ENCODE measurements at regions not wholly inside any gene's neighbourhood (a gene's known extent, or its start where the extent isn't known, plus 50 kb on each side); places are given as distances from the start of the nearest gene placed in this dataset.

DNA sequence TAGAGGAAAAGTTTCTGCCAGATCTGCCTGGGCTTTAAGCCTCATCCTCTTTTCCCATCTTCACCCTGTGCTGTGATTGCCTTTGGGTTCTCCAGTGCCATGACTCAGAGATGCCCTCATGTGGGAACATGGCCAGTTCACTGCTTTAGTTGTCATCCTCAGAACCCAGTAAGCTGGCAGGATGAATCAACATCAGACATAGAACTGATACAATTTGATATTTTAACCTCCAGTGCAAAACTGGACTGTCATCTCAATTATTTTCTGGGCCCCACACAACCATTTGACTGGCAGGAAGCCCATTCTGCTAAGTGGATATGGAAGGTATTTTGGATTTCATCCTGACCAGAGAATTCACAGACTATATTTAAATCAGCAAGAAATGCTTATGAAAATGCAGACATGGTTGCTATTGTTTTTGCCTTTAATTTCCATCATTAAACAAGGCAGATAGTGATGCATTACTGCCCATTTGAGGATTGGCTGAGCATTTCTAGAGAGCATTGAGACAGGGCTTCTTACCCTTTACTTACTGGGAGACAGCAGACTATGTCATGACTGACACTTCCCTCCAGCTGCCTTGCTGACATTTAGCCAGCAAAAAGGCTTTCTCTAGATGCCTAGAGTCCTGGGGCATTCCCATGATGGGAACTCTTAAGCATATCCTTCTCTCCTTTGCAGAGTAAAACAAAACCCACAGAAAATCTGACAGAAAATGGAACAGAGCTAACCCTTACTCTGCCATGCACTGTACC is 327.1 kb upstream of the MTNR1B start:
- BruUV-seq (replicated peaks): no TSS peak
- Histone ChIP-seq H3K36me3 (ENCODE audit: control insufficient read depth, insufficient read depth, low read length) (no peaks in the 10 kb centered on the region), H3K27ac (ENCODE audit: extremely low read depth, low read depth, low read length) (no peak overlapping the region), H3K4me3 (no peak overlapping the region), H4K20me1 (replicated peaks; ENCODE audit: control insufficient read depth, insufficient read depth, low read length) (no peaks in the 10 kb centered on the region), H3K9ac (ENCODE audit: insufficient read depth in 1 of 2, low read depth in 2 of 2, low read length in 2 of 2) (no peak overlapping the region), H3K9me3 (replicated peaks; ENCODE audit: control insufficient read depth, insufficient read depth, low read depth, low read length) (no peaks in the 10 kb centered on the region), H3K4me1 (replicated peaks in 1 of 2; ENCODE audit: control insufficient read depth in 2 of 2, insufficient read depth in 2 of 2, low read length in 2 of 2) (no peaks in the 10 kb centered on the region), H3K9me1 (ENCODE audit: control insufficient read depth, insufficient read depth, low read length) (no peaks in the 10 kb centered on the region), H2AFZ (ENCODE audit: low read depth, low read length) (no peak overlapping the region), H3K79me2 (ENCODE audit: control insufficient read depth, insufficient read depth, low read length) (no peaks in the 10 kb centered on the region), H3K27me3 (ENCODE audit: control insufficient read depth in 2 of 2, insufficient read depth in 2 of 2, low read length in 2 of 2) (no peaks in the 10 kb centered on the region), H3K4me2 (ENCODE audit: insufficient read depth, low read length) (no peak overlapping the region)
- TF ChIP-seq SMARCB1 (IDR thresholded peaks at IDR 0.05; ENCODE audit: insufficient read length, low read depth): no peak
- TF ChIP-seq PRMT5 (CRISPR knock-in tag; IDR thresholded peaks at IDR 0.05): no peak
- no peak for TF ChIP-seq KAT7 (CRISPR knock-in tag; IDR thresholded peaks at IDR 0.05; ENCODE audit: borderline replicate concordance)
- no peak for TF ChIP-seq ZNF589 (CRISPR knock-in tag; IDR thresholded peaks at IDR 0.05; ENCODE audit: low read depth)
- no peak for TF ChIP-seq RBM39 (optimal IDR thresholded peaks at IDR 0.05; ENCODE audit: low read depth, low read length)
- TF ChIP-seq CC2D1A (IDR thresholded peaks at IDR 0.05): no peak
- TF ChIP-seq C11orf30 (IDR thresholded peaks at IDR 0.05; ENCODE audit: low read depth): no peak
- TF ChIP-seq CHD4 (IDR thresholded peaks at IDR 0.05; ENCODE audit: insufficient read depth, insufficient replicate concordance, low read depth, low read length, poor library complexity, severe bottlenecking): no peak
- TF ChIP-seq SMARCC2 (IDR thresholded peaks at IDR 0.05; ENCODE audit: low read depth): no peak
- no peak for TF ChIP-seq ZNF197 (CRISPR knock-in tag; IDR thresholded peaks at IDR 0.05; ENCODE audit: low read depth)
- TF ChIP-seq PTBP1 (IDR thresholded peaks at IDR 0.05; ENCODE audit: low read depth, low read length): no peak
- TF ChIP-seq NFE2L1 (tag; IDR thresholded peaks at IDR 0.05; ENCODE audit: borderline replicate concordance, low read depth): no peak
- no peak for TF ChIP-seq ZKSCAN3 (CRISPR knock-in tag; IDR thresholded peaks at IDR 0.05)
- no peak for TF ChIP-seq ARNT (IDR thresholded peaks at IDR 0.05)
- no peak for TF ChIP-seq BRF1 (IDR thresholded peaks at IDR 0.05; ENCODE audit: borderline replicate concordance, extremely low read depth, insufficient read length)
- no peak for TF ChIP-seq PHTF2 (CRISPR knock-in tag; IDR thresholded peaks at IDR 0.05)
- no peak for TF ChIP-seq ZNF134 (CRISPR knock-in tag; conservative IDR thresholded peaks at IDR 0.05)
- TF ChIP-seq MYC (IDR thresholded peaks at IDR 0.05; ENCODE audit: low read depth, low read length): no peak
- TF ChIP-seq MYC (CRISPR knock-in tag; IDR thresholded peaks at IDR 0.05; ENCODE audit: borderline replicate concordance, low read depth): no peak
- no peak for TF ChIP-seq RUNX1 (IDR thresholded peaks at IDR 0.05; ENCODE audit: low read depth)
- TF ChIP-seq NUFIP1 (IDR thresholded peaks at IDR 0.05; ENCODE audit: partially characterized antibody): no peak
- ATAC-seq (no peak), FAIRE-seq (no peak), DNase-seq (ENCODE audit: extremely low read depth in 1 of 4, low spot score in 3 of 4) (no peak)
- intact Hi-C loops (cut with micrococcal nuclease) (no loop called here), in situ Hi-C loops (cut with MboI) (no loop called here)
- POLR2A ChIA-PET: no interaction called here
- CTCF ChIA-PET (ENCODE audit: low intra/inter-chr PET ratio): no interaction called here

All from K562 (cell line).